M059J (cell line): ENCODE measurements at regions not wholly inside any gene's neighbourhood (a gene's known extent, or its start where the extent isn't known, plus 50 kb on each side); places are given as distances from the start of the nearest gene placed in this dataset.
"Not testable (repeated sequence)": the region's sequence is repeated elsewhere in the genome, so short reads cannot be mapped to it uniquely, and the experiment has no call there.

Experiments
- DNase-seq: peaks from one replicate; pipeline ENCODE4 v3.0.0-alpha.2; 2012; ENCODE audit warnings: low read depth

GRCh38 chr6:27854421-27854820 lies 57.8 kb downstream of the OR2B2 start:
- no peak for DNase-seq

- no peak for DNase-seq
These were observed 60.8 kb downstream of the OR2B2 start for GRCh38 chr6:27851440-27851839.

GRCh38 chr6:27849001-27849400 lies 63.2 kb downstream of the OR2B2 start:
- not testable (repeated sequence) for DNase-seq

GRCh38 chr6:27847706-27848105 lies 64.5 kb downstream of the OR2B2 start:
- DNase-seq, result peak; percentile 62

- no peak for DNase-seq
These were observed 71.6 kb downstream of the OR2B2 start for GRCh38 chr6:27840572-27840971.

- peak; percentile 95 for DNase-seq
These were observed 72.3 kb downstream of the OR2B2 start for GRCh38 chr6:27839626-27840475.

- DNase-seq, result peak; percentile 68
These were observed 73.1 kb downstream of the OR2B2 start for GRCh38 chr6:27838945-27839625.

GRCh38 chr6:27838058-27838944 lies 73.9 kb downstream of the OR2B2 start:
- DNase-seq, result peak; percentile 100

- DNase-seq, result peak; percentile 64
These were observed 74.6 kb downstream of the OR2B2 start for GRCh38 chr6:27837625-27838057.

GRCh38 chr6:27836783-27837624 lies 75.2 kb downstream of the OR2B2 start:
- peak; percentile 92 for DNase-seq

GRCh38 chr6:27836141-27836782 lies 75.9 kb downstream of the OR2B2 start:
- peak; percentile 20 for DNase-seq

GRCh38 chr6:27834879-27835549 lies 77.2 kb downstream of the OR2B2 start:
- DNase-seq, result no peak

- no peak for DNase-seq
These were observed 77.8 kb downstream of the OR2B2 start for GRCh38 chr6:27834384-27834783.

- peak; percentile 58 for DNase-seq
These were observed 80.6 kb downstream of the OR2B2 start for GRCh38 chr6:27831434-27832081.

GRCh38 chr6:27830600-27831433 lies 81.4 kb downstream of the OR2B2 start:
- DNase-seq, result not testable (repeated sequence)

- DNase-seq, result no peak
These were observed 82.0 kb downstream of the OR2B2 start for GRCh38 chr6:27830212-27830599.

- DNase-seq, result no peak
These were observed 82.6 kb downstream of the OR2B2 start for GRCh38 chr6:27829453-27830211.

- not testable (repeated sequence) for DNase-seq
These were observed 84.7 kb downstream of the OR2B2 start for GRCh38 chr6:27827477-27827876.
